Loucy (cell line): ENCODE measurements at regions not wholly inside any gene's neighbourhood (a gene's known extent, or its start where the extent isn't known, plus 50 kb on each side); places are given as distances from the start of the nearest gene placed in this dataset.

Experiments used
- H2AFZ ChIP-seq: fragments of 200-600 bp; sonication (generic); 2 replicates; pipeline ENCODE4 v1.6.0; 2016; ENCODE audit warnings: antibody characterized with exemption, mild to moderate bottlenecking, low read length, moderate library complexity
- H3F3A ChIP-seq: fragments of 200-600 bp; 2 replicates; pipeline ENCODE4 v1.6.0; 2016; ENCODE audit warnings: antibody characterized with exemption, low read depth, mild to moderate bottlenecking
- H3K27me3 ChIP-seq: fragments of 200-600 bp; sonication (generic); 2 replicates; pipeline ENCODE4 v1.6.1; 2014; ENCODE audit warnings: low read length, mild to moderate bottlenecking; ENCODE audit not compliant: insufficient read depth, poor library complexity, severe bottlenecking
- H3K36me3 ChIP-seq: fragments of 200-600 bp; sonication (generic); 2 replicates; pipeline ENCODE4 v1.6.1; 2016; ENCODE audit warnings: low read length; ENCODE audit not compliant: insufficient read depth
- H3K4me1 ChIP-seq: fragments of 200-600 bp; sonication (generic); 2 replicates; pipeline ENCODE4 v1.5.1; 2014; ENCODE audit warnings: low read length, mild to moderate bottlenecking; ENCODE audit not compliant: insufficient read depth, poor library complexity, severe bottlenecking
- H3K4me2 ChIP-seq: fragments of 200-600 bp; sonication (generic); 2 replicates; pipeline ENCODE4 v1.6.0; 2014; ENCODE audit warnings: antibody characterized with exemption, low read length, low read depth, mild to moderate bottlenecking; ENCODE audit not compliant: poor library complexity, severe bottlenecking
- H3K4me3 ChIP-seq: fragments of 200-600 bp; sonication (generic); 2 replicates; pipeline ENCODE4 v1.5.1; 2014; ENCODE audit warnings: low read length, mild to moderate bottlenecking, mixed read lengths; ENCODE audit not compliant: poor library complexity, severe bottlenecking
- H3K79me2 ChIP-seq: fragments of 200-600 bp; sonication (generic); 2 replicates; pipeline ENCODE4 v1.6.1; 2014; ENCODE audit warnings: low read length; ENCODE audit not compliant: insufficient read depth
- H3K9ac ChIP-seq: fragments of 200-600 bp; sonication (generic); 2 replicates; pipeline ENCODE4 v1.6.0; 2014; ENCODE audit warnings: mild to moderate bottlenecking, low read depth, low read length, moderate library complexity; ENCODE audit not compliant: poor library complexity, severe bottlenecking
- H3K9me2 ChIP-seq: fragments of 200-600 bp; sonication (generic); replicated peaks from 2 replicates; pipeline ENCODE4 v1.6.1; 2016; ENCODE audit warnings: low read depth, low read length, mixed read lengths
- H3K9me3 ChIP-seq: fragments of 200-600 bp; sonication (generic); 2 replicates; pipeline ENCODE4 v1.6.1; 2014; ENCODE audit warnings: mild to moderate bottlenecking, antibody characterized with exemption, low read length, low read depth; ENCODE audit not compliant: insufficient read depth
- H4K20me1 ChIP-seq: fragments of 200-600 bp; sonication (generic); 2 replicates; pipeline ENCODE4 v1.6.0; 2014; ENCODE audit warnings: antibody characterized with exemption, low read length, mild to moderate bottlenecking; ENCODE audit not compliant: insufficient read depth, poor library complexity, severe bottlenecking
- CTCF ChIP-seq: fragments of 200-600 bp; sonication (generic); conservative IDR thresholded peaks from 2 replicates; pipeline ENCODE4 v1.5.1; 2014; ENCODE audit warnings: mild to moderate bottlenecking, antibody characterized with exemption, low read length
- EZH2phosphoT487 ChIP-seq: fragments of 200-600 bp; IDR thresholded peaks from 2 replicates; pipeline ENCODE4 v1.6.1; 2018; ENCODE audit warnings: antibody characterized with exemption, mild to moderate bottlenecking, moderate library complexity, borderline replicate concordance

GRCh38 chr10:64376167-64376566, 855.0 kb downstream of the REEP3 start:
- no peaks in the 10 kb centered on the region for H3K79me2 ChIP-seq
- H4K20me1 ChIP-seq: no peaks in the 10 kb centered on the region
- no peak for TF ChIP-seq EZH2phosphoT487
- TF ChIP-seq CTCF: no peak
- no peaks in the 10 kb centered on the region for H3K27me3 ChIP-seq
- H3K4me2 ChIP-seq: no peak overlapping the region
- H3K4me1 ChIP-seq: no peaks in the 10 kb centered on the region
- H3K9me3 ChIP-seq: no peaks in the 10 kb centered on the region
- no peaks in the 10 kb centered on the region for H3K9me2 ChIP-seq
- H3F3A ChIP-seq: no peaks in the 10 kb centered on the region
- H3K36me3 ChIP-seq: no peaks in the 10 kb centered on the region
- no peak overlapping the region for H3K9ac ChIP-seq
- no peak overlapping the region for H2AFZ ChIP-seq
- H3K4me3 ChIP-seq: no peak overlapping the region

- H3K36me3 ChIP-seq: no peaks in the 10 kb centered on the region
- H3K27me3 ChIP-seq: no peaks in the 10 kb centered on the region
- no peak for TF ChIP-seq CTCF
- no peak for TF ChIP-seq EZH2phosphoT487
- H2AFZ ChIP-seq: no peak overlapping the region
- H3K4me2 ChIP-seq: no peak overlapping the region
- H3F3A ChIP-seq: no peaks in the 10 kb centered on the region
- no peak overlapping the region for H3K9ac ChIP-seq
- no peaks in the 10 kb centered on the region for H3K9me2 ChIP-seq
- no peaks in the 10 kb centered on the region for H3K4me1 ChIP-seq
- H4K20me1 ChIP-seq: no peaks in the 10 kb centered on the region
- H3K4me3 ChIP-seq: no peak overlapping the region
- no peaks in the 10 kb centered on the region for H3K79me2 ChIP-seq
- no peaks in the 10 kb centered on the region for H3K9me3 ChIP-seq
These were observed 858.7 kb downstream of the REEP3 start for GRCh38 chr10:64379898-64380297.

GRCh38 chr10:64385355-64385754, 864.2 kb downstream of the REEP3 start:
- Histone ChIP-seq H3K9me2 (no peaks in the 10 kb centered on the region), H4K20me1 (no peaks in the 10 kb centered on the region), H3K79me2 (no peaks in the 10 kb centered on the region), H3F3A (no peaks in the 10 kb centered on the region), H3K27me3 (no peaks in the 10 kb centered on the region), H3K4me1 (no peaks in the 10 kb centered on the region), H3K4me3 (no peak overlapping the region), H3K36me3 (no peaks in the 10 kb centered on the region), H2AFZ (no peak overlapping the region), H3K4me2 (no peak overlapping the region), H3K9me3 (no peaks in the 10 kb centered on the region), H3K9ac (no peak overlapping the region)
- TF ChIP-seq CTCF (no peak), EZH2phosphoT487 (no peak)
